ENCODE measurements at regions not wholly inside any gene's neighbourhood (a gene's known extent, or its start where the extent isn't known, plus 50 kb on each side); places are given as distances from the start of the nearest gene placed in this dataset.

DNA sequence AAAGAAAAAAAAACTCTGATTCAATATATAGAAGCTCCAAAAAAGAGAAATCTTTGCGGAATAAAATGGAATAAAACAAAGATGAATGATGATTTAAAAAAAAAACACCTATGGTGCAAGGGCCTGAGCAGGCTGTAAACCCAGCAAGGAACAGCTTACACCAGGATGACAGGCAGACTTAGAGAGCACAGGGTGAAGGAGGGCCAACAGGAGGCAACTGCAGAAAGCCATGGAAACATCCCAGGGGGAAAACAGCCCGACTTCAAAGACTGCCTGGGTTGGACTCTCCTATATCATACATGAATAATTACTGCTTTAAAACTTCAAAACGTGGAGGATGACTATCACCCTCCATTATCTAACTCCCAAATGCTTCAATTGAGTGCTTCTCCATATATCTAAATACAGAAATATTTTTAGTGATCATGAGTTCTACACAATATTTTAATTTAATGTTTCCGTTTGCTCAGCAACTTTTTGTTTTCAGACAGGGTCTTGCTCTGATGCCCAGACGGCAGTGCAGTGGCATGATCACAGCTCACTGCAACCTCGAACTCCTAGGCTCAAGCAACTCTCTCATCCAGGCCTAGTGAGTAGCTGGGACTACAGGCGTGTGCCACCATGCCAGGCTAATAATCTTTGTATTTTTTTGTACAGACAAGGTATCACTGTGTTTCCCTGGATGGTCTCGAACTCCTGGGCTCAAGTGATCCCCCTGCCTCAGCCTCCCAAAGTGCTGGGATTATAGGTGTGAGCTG is 456.2 kb downstream of the TBL1XR1 start:
- BruUV-seq (replicated peaks): no TSS peak

DNA sequence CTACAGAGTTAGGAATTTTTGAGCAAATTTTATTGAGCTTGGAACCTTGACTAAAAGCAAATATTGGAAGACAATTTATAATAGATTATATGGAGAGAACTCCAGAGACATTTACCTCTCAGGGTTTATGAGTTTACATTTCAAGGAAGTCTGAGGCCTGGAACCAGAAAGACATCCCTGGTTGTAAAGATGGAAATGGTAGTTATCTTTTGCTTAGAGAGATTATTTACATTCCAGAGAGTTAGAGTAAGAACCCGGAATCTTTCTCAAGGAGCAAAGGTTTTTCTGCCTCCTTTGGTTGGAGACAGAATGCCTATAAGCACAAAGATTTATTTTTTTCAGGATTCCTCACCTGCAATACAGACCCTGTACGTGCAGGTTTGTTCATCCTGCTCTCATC is 458.1 kb downstream of the TBL1XR1 start:
- no peaks in the 10 kb centered on the region for H3K9me3 ChIP-seq (ENCODE audit: insufficient read depth, low read depth)
- BruUV-seq (replicated peaks): no TSS peak
- H3F3A ChIP-seq (ENCODE audit: insufficient read depth, low read depth): no peaks in the 10 kb centered on the region
- H3K27me3 ChIP-seq (ENCODE audit: insufficient read depth, low read depth): no peaks in the 10 kb centered on the region
- H3K4me1 ChIP-seq (replicated peaks; ENCODE audit: insufficient read depth): no peaks in the 10 kb centered on the region
- no peaks in the 10 kb centered on the region for H3K79me2 ChIP-seq (ENCODE audit: low read depth)
- intact Hi-C loops (cut with micrococcal nuclease; ENCODE audit: unreplicated experiment): no loop called here
- ChIA-PET CTCF (no interaction called here), POLR2A (ENCODE audit: unreplicated experiment) (interaction anchor here (1.1 kb wide), 1 partner anchor 710 kb away, joined by 4 read pairs; no protein-coding TSS in a partner anchor)
- no peaks in the 10 kb centered on the region for H4K20me1 ChIP-seq (ENCODE audit: insufficient read depth)
- no peak overlapping the region for H3K27ac ChIP-seq
- H3K4me2 ChIP-seq: no peak overlapping the region
- TF ChIP-seq, protein P1, sequence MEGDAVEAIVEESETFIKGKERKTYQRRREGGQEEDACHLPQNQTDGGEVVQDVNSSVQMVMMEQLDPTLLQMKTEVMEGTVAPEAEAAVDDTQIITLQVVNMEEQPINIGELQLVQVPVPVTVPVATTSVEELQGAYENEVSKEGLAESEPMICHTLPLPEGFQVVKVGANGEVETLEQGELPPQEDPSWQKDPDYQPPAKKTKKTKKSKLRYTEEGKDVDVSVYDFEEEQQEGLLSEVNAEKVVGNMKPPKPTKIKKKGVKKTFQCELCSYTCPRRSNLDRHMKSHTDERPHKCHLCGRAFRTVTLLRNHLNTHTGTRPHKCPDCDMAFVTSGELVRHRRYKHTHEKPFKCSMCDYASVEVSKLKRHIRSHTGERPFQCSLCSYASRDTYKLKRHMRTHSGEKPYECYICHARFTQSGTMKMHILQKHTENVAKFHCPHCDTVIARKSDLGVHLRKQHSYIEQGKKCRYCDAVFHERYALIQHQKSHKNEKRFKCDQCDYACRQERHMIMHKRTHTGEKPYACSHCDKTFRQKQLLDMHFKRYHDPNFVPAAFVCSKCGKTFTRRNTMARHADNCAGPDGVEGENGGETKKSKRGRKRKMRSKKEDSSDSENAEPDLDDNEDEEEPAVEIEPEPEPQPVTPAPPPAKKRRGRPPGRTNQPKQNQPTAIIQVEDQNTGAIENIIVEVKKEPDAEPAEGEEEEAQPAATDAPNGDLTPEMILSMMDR (conservative IDR thresholded peaks at IDR 0.05): no peak
- TF ChIP-seq EZH2 (IDR thresholded peaks at IDR 0.05; ENCODE audit: low read depth): no peak
- no peak for DNase-seq
- no peaks in the 10 kb centered on the region for H3K9me2 ChIP-seq (ENCODE audit: insufficient read depth)
- H2AFZ ChIP-seq: no peak overlapping the region
- no peak overlapping the region for H3K4me3 ChIP-seq
- H3K36me3 ChIP-seq (ENCODE audit: low read depth): no peaks in the 10 kb centered on the region

More for the DNA sequence above, 456.2 kb downstream of the TBL1XR1 start:
- Histone ChIP-seq H4K20me1 (ENCODE audit: insufficient read depth) (no peaks in the 10 kb centered on the region), H3K9me3 (ENCODE audit: insufficient read depth, low read depth) (no peaks in the 10 kb centered on the region), H3K27me3 (ENCODE audit: insufficient read depth, low read depth) (no peaks in the 10 kb centered on the region), H3K4me2 (no peak overlapping the region), H3K36me3 (ENCODE audit: low read depth) (no peaks in the 10 kb centered on the region), H3K4me1 (replicated peaks; ENCODE audit: insufficient read depth) (no peaks in the 10 kb centered on the region), H3K9me2 (ENCODE audit: insufficient read depth) (no peaks in the 10 kb centered on the region; the same call in 1 of the 2 replicates), H3K79me2 (ENCODE audit: low read depth) (no peaks in the 10 kb centered on the region), H3F3A (ENCODE audit: insufficient read depth, low read depth) (no peaks in the 10 kb centered on the region), H3K27ac (no peak overlapping the region), H2AFZ (no peak overlapping the region), H3K4me3 (no peak overlapping the region)
- POLR2A ChIA-PET (ENCODE audit: unreplicated experiment): no interaction called here
- no peak for DNase-seq
- CTCF ChIA-PET: no interaction called here
- intact Hi-C loops (cut with micrococcal nuclease; ENCODE audit: unreplicated experiment): no loop called here
- no peak for TF ChIP-seq EZH2 (IDR thresholded peaks at IDR 0.05; ENCODE audit: low read depth)
- TF ChIP-seq, protein P1 (conservative IDR thresholded peaks at IDR 0.05): no peak

DNA sequence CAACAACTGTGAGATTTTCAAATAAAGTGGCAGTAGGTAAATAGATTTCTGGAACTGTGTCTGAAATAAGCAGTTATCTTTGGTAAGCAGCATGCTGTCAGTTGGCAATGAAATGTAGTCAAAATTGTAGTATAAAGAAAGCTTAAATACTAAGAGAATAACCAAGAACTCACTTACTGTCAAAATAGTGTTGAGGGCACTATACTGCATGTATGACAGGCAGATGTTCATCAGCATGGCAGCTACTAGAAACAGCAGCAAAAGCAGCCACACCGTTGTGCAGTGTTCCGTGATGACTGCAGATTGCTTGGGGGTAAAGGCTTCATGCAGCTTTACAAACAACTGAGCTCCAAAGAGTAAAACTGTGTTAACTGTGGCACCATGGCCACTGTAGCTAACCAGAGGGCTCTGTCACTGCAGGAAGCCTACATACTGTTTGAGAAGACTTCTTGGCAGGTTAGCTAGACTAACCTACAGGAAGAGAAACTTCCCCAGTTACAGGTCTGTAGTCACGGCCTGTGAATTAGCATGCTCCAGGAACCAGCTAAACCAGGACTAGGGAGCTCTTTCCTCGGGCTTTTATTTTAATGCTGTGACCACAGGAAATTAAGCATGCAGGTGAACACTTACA is 459.7 kb downstream of the TBL1XR1 start:
- ChIA-PET CTCF (interaction anchor here (0.6 kb wide), 1 partner anchor 13 kb away, joined by 4 read pairs; no protein-coding TSS in a partner anchor), POLR2A (ENCODE audit: unreplicated experiment) (no interaction called here)
- intact Hi-C loops (cut with micrococcal nuclease; ENCODE audit: unreplicated experiment): no loop called here
- Histone ChIP-seq H3K27ac (no peak overlapping the region), H3F3A (ENCODE audit: insufficient read depth, low read depth) (no peaks in the 10 kb centered on the region), H3K36me3 (ENCODE audit: low read depth) (no peaks in the 10 kb centered on the region), H4K20me1 (ENCODE audit: insufficient read depth) (no peaks in the 10 kb centered on the region), H3K4me1 (replicated peaks; ENCODE audit: insufficient read depth) (no peaks in the 10 kb centered on the region), H3K9me2 (ENCODE audit: insufficient read depth) (no peaks in the 10 kb centered on the region), H2AFZ (no peak overlapping the region), H3K4me3 (no peak overlapping the region), H3K9me3 (ENCODE audit: insufficient read depth, low read depth) (no peaks in the 10 kb centered on the region), H3K4me2 (no peak overlapping the region), H3K79me2 (ENCODE audit: low read depth) (no peaks in the 10 kb centered on the region), H3K27me3 (ENCODE audit: insufficient read depth, low read depth) (no peaks in the 10 kb centered on the region)
- TF ChIP-seq, protein P1 (conservative IDR thresholded peaks at IDR 0.05): no peak
- TF ChIP-seq EZH2 (IDR thresholded peaks at IDR 0.05; ENCODE audit: low read depth): no peak
- BruUV-seq (replicated peaks): no TSS peak
- DNase-seq: no peak

All from PC-9 (cell line).